Endothelial cell (in vitro differentiated cells): ENCODE measurements at regions not wholly inside any gene's neighbourhood (a gene's known extent, or its start where the extent isn't known, plus 50 kb on each side); places are given as distances from the start of the nearest gene placed in this dataset.
"Not testable (repeated sequence)": the region's sequence is repeated elsewhere in the genome, so short reads cannot be mapped to it uniquely, and the experiment has no call there.

Experiments
- DNase-seq: peaks from one replicate; pipeline ENCODE4 v3.0.0; 2021; ENCODE audit warnings: low spot score
- H3K27ac Mint-ChIP-seq: one replicate; pipeline ENCODE4 v1.8.0; 2021; ENCODE audit warnings: mixed read lengths, inconsistent platforms; ENCODE audit not compliant: unreplicated experiment
- H3K27me3 Mint-ChIP-seq: one replicate; pipeline ENCODE4 v1.8.0; 2021; ENCODE audit warnings: mild to moderate bottlenecking, moderate library complexity, mixed read lengths, inconsistent platforms; ENCODE audit not compliant: unreplicated experiment
- H3K36me3 Mint-ChIP-seq: one replicate; pipeline ENCODE4 v1.8.0; 2021; ENCODE audit warnings: mild to moderate bottlenecking, low read depth, mixed read lengths, inconsistent platforms; ENCODE audit not compliant: unreplicated experiment
- H3K4me1 Mint-ChIP-seq: one replicate; pipeline ENCODE4 v1.8.0; 2021; ENCODE audit warnings: mild to moderate bottlenecking, mixed read lengths, inconsistent platforms; ENCODE audit not compliant: unreplicated experiment
- H3K4me3 Mint-ChIP-seq: one replicate; pipeline ENCODE4 v1.8.0; 2021; ENCODE audit warnings: mild to moderate bottlenecking, mixed read lengths, inconsistent platforms; ENCODE audit not compliant: unreplicated experiment
- H3K9me3 Mint-ChIP-seq: one replicate; pipeline ENCODE4 v1.8.0; 2021; ENCODE audit warnings: mixed read lengths, inconsistent platforms; ENCODE audit not compliant: unreplicated experiment
- TF ChIP-seq, protein P1 (sequence below): fragments of 200-600 bp; sonication (generic); IDR thresholded peaks from one replicate; pipeline ENCODE4 v1.5.0; 2021; ENCODE audit warnings: antibody characterized with exemption; ENCODE audit not compliant: unreplicated experiment

DNA sequence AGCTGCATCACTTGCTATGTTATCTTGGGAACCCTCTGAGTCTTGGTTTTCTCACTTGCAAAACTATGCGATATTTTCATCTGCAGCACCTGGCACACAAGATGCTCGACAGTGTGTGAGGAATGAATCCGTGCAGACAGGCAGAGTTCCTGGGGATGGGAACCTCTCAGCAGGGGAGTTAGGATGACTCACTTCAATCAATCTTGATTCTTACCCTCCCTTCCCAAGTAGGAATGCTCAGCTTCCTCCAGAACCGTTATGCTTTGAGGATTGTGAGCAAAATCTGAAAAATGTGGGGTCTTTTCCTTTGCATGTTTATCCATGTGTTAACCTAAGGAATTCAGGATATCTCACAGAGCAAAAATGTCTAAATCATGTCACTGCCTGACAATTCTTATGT is 68.9 kb upstream of the HNF1B start:
- Mint-ChIP-seq H3K36me3 (no peaks in the 10 kb centered on the region), H3K27me3 (no peaks in the 10 kb centered on the region), H3K27ac (no peak overlapping the region), H3K4me3 (no peak overlapping the region), H3K4me1 (peaks cover 8% of the 10 kb centered on the region), H3K9me3 (no peaks in the 10 kb centered on the region)
- no peak for DNase-seq
- TF ChIP-seq, protein P1, sequence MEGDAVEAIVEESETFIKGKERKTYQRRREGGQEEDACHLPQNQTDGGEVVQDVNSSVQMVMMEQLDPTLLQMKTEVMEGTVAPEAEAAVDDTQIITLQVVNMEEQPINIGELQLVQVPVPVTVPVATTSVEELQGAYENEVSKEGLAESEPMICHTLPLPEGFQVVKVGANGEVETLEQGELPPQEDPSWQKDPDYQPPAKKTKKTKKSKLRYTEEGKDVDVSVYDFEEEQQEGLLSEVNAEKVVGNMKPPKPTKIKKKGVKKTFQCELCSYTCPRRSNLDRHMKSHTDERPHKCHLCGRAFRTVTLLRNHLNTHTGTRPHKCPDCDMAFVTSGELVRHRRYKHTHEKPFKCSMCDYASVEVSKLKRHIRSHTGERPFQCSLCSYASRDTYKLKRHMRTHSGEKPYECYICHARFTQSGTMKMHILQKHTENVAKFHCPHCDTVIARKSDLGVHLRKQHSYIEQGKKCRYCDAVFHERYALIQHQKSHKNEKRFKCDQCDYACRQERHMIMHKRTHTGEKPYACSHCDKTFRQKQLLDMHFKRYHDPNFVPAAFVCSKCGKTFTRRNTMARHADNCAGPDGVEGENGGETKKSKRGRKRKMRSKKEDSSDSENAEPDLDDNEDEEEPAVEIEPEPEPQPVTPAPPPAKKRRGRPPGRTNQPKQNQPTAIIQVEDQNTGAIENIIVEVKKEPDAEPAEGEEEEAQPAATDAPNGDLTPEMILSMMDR, result no peak

DNA sequence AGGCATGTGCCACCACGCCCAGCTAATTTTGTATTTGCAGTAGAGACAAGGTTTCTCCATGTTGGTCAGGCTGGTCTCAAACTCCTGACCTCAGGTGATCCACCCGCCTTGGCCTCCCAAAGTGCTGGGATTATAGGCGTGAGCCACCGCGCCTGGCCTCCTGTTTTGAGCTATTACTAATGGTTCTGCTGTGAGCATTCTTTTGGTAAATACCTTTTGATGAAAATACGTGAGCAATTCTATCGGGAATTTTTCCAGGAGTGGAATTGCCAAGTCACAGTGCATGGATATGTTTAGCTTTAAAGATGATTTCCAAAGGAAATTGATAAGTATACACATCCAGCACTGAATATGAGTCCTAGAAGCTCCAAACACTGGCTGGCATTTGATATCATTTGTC is 64.0 kb upstream of the HNF1B start:
- H3K9me3 Mint-ChIP-seq, DNase-seq, H3K4me1 Mint-ChIP-seq, H3K27ac Mint-ChIP-seq, H3K36me3 Mint-ChIP-seq, H3K27me3 Mint-ChIP-seq, H3K4me3 Mint-ChIP-seq: not testable (repeated sequence)

DNA sequence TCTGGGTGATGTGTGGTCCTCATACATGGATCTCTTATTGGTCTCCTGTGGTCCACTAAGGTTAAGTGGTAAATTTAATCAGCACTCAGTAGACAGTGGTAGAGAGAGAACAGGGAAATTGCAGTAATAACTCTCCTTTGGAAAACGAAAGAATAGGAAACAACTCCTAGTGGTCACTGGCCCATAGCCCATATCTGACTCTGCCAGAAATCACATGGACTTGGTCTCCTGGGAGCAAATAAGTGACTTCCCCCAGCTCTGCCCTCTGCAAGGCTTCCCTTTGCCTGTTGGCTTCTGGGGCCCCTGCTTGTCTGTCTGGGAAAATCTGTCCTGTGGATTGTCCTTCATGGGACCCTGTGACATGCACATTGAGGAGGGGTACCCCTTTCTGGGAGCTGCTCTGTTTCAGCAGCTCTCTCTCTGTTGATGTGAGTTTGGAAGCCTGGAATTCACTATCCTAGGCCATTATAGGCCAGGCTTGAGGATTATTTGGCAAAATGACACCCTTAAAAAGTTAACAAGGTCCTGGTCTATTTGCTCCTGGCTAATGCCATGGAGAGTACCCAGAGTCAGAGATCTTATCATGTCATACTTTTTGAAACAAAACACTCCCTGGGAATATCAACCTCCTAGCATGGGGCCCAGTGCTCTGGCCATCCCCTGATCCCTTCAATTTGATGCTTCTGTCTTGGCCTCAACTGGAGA is 58.0 kb upstream of the HNF1B start:
- no peak overlapping the region for H3K4me3 Mint-ChIP-seq
- TF ChIP-seq, protein P1, result no peak
- no peak overlapping the region for H3K27ac Mint-ChIP-seq
- DNase-seq, result no peak
- peaks cover 10% of the 10 kb centered on the region for H3K4me1 Mint-ChIP-seq
- H3K27me3 Mint-ChIP-seq, result peaks cover 5% of the 10 kb centered on the region
- H3K36me3 Mint-ChIP-seq, result no peaks in the 10 kb centered on the region
- H3K9me3 Mint-ChIP-seq, result no peaks in the 10 kb centered on the region

DNA sequence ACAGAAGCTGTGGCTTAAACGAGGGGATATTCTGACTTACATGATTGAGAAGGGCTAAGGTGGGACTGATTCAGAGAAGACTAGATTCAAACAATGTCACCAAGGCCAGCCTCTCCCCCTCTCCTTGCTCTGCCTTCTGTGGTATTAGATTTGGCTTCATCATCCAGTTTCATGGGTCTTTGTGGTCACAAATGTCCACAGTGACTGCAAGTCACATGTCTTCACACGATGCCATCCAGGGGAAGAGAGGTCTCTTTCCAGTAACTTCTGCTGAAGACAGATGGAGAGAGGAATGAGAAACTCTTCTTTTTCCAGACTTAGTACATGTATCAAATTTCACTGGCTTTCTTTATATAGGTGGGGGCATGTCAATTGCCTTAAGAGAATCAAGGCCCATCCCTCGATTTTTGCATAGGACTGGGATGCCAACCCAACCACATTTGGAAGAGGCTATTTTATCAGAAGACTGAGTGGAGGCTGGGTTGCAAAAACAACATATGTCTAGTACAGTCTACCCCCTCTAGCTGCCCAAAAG is 57.3 kb upstream of the HNF1B start:
- Mint-ChIP-seq H3K4me3 (no peak overlapping the region), H3K9me3 (no peaks in the 10 kb centered on the region), H3K27ac (no peak overlapping the region), H3K27me3 (peaks cover 5% of the 10 kb centered on the region), H3K36me3 (no peaks in the 10 kb centered on the region), H3K4me1 (peaks cover 10% of the 10 kb centered on the region)
- DNase-seq, result no peak
- TF ChIP-seq, protein P1, result no peak

DNA sequence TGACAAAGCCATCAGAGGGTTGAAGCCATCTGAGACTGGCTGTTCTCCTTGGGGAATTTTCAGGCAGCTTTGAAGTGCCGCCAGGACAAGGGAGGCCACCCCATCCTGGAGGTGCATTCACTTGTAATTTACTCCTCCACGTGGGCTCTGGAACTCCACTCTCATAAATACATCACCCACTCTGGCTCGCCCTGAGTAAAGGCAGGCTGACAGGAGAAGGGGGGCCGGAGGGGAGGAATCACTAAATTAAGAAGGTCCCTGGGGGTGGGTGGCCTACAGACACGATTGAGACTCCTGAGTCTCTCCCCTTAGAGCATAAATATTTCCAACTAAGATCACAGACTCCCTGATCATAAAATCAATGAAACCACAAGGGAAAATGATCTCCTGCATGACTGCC is 56.3 kb upstream of the HNF1B start:
- Mint-ChIP-seq H3K27ac (no peak overlapping the region), H3K9me3 (no peaks in the 10 kb centered on the region), H3K27me3 (peaks cover 3% of the 10 kb centered on the region), H3K36me3 (no peaks in the 10 kb centered on the region), H3K4me3 (no peak overlapping the region), H3K4me1 (peaks cover 10% of the 10 kb centered on the region)
- TF ChIP-seq, protein P1, result no peak
- DNase-seq, result no peak
